ENCODE measurements at regions not wholly inside any gene's neighbourhood (a gene's known extent, or its start where the extent isn't known, plus 50 kb on each side); places are given as distances from the start of the nearest gene placed in this dataset.

DNA sequence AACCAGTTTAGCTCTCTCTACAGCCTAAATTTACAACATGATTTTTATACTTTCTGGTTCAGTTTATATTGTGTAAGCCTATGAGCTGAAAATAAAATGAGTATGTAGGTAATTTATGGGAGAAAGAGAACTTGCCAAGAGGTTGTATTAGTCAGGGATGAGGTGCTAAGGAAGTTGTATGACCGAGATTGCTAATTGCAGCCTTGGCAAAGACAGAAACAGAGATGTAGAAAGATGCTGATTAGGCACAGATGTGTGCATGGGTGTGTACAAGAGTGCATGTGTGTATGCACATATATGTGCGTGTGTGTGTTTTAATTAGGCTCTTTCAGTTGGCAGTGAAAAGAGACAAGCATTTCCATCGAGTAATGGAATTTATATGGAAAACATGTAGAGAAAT lies 213.9 kb downstream of the FBXO15 start:
- 78 to 81% methylated on average over 3 of the region's 3 CpGs for WGBS, 2 donors
- H3K36me3 ChIP-seq = no peaks in the 10 kb centered on the region
- TF ChIP-seq EP300 (IDR thresholded peaks at IDR 0.05) (no peak), POLR2AphosphoS5 (IDR thresholded peaks at IDR 0.05) (no peak), POLR2A (IDR thresholded peaks at IDR 0.05) (no peak)
- TF ChIP-seq, protein P1, sequence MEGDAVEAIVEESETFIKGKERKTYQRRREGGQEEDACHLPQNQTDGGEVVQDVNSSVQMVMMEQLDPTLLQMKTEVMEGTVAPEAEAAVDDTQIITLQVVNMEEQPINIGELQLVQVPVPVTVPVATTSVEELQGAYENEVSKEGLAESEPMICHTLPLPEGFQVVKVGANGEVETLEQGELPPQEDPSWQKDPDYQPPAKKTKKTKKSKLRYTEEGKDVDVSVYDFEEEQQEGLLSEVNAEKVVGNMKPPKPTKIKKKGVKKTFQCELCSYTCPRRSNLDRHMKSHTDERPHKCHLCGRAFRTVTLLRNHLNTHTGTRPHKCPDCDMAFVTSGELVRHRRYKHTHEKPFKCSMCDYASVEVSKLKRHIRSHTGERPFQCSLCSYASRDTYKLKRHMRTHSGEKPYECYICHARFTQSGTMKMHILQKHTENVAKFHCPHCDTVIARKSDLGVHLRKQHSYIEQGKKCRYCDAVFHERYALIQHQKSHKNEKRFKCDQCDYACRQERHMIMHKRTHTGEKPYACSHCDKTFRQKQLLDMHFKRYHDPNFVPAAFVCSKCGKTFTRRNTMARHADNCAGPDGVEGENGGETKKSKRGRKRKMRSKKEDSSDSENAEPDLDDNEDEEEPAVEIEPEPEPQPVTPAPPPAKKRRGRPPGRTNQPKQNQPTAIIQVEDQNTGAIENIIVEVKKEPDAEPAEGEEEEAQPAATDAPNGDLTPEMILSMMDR (IDR thresholded peaks at IDR 0.05) = no peak
- no peak overlapping the region for H3K4me3 ChIP-seq
- no peaks in the 10 kb centered on the region for H3K27me3 ChIP-seq
- no peak overlapping the region for H3K27ac ChIP-seq
- H3K9me3 ChIP-seq = no peaks in the 10 kb centered on the region
- DNase-seq = no peak
- H3K4me1 ChIP-seq = no peaks in the 10 kb centered on the region
- intact Hi-C loops (cut with DNase I) = no loop called here

- no peaks in the 10 kb centered on the region for H3K9me3 ChIP-seq
- intact Hi-C loops (cut with DNase I) = no loop called here
- H3K27ac ChIP-seq = no peak overlapping the region
- no peaks in the 10 kb centered on the region for H3K4me1 ChIP-seq
- no peaks in the 10 kb centered on the region for H3K27me3 ChIP-seq
- no peaks in the 10 kb centered on the region for H3K36me3 ChIP-seq
- WGBS, 2 donors = 84 to 86% methylated on average over 4 of the region's 4 CpGs
- DNase-seq = no peak
- H3K4me3 ChIP-seq = no peak overlapping the region
- TF ChIP-seq, protein P1 (IDR thresholded peaks at IDR 0.05) = no peak
- TF ChIP-seq POLR2A (IDR thresholded peaks at IDR 0.05) = no peak
- no peak for TF ChIP-seq POLR2AphosphoS5 (IDR thresholded peaks at IDR 0.05)
- TF ChIP-seq EP300 (IDR thresholded peaks at IDR 0.05) = no peak
These were observed 214.7 kb downstream of the FBXO15 start for GRCh38 chr18:73932976-73933375.

DNA sequence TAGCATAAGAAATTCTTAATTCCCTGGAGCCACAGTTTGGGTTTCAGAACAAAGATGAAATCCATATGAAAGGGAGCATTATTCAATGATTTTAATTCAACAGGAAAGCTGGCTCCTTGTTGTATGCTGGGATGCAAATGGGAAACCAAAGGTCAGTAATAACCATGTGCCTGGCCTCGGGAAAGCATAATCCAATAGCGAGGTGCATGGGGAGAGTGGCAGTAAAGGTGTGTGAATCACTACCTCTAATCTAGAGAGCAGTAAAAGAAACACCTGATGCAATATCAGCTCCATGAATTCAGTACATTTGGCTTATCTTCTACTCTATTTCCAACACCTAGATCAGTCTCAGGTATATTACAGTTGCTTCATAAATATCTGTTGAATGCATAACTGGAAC lies 220.1 kb downstream of the FBXO15 start:
- intact Hi-C loops (cut with DNase I) = no loop called here
- no peaks in the 10 kb centered on the region for H3K9me3 ChIP-seq
- WGBS, 2 donors = 15 to 72% methylated on average over 2 of the region's 2 CpGs
- no peaks in the 10 kb centered on the region for H3K27me3 ChIP-seq
- no peak overlapping the region for H3K4me3 ChIP-seq
- no peak for DNase-seq
- no peaks in the 10 kb centered on the region for H3K4me1 ChIP-seq
- TF ChIP-seq EP300 (IDR thresholded peaks at IDR 0.05) (no peak), POLR2AphosphoS5 (IDR thresholded peaks at IDR 0.05) (no peak), POLR2A (IDR thresholded peaks at IDR 0.05) (no peak)
- TF ChIP-seq, protein P1 (IDR thresholded peaks at IDR 0.05) = no peak
- no peak overlapping the region for H3K27ac ChIP-seq
- no peaks in the 10 kb centered on the region for H3K36me3 ChIP-seq

- H3K4me1 ChIP-seq = no peaks in the 10 kb centered on the region
- no peak overlapping the region for H3K4me3 ChIP-seq
- TF ChIP-seq POLR2AphosphoS5 (IDR thresholded peaks at IDR 0.05) (no peak), EP300 (IDR thresholded peaks at IDR 0.05) (no peak), POLR2A (IDR thresholded peaks at IDR 0.05) (no peak)
- TF ChIP-seq, protein P1 (IDR thresholded peaks at IDR 0.05) = no peak
- no peak for DNase-seq
- no peaks in the 10 kb centered on the region for H3K27me3 ChIP-seq
- no peak overlapping the region for H3K27ac ChIP-seq
- H3K36me3 ChIP-seq = no peaks in the 10 kb centered on the region
- 79 to 80% methylated on average over 3 of the region's 3 CpGs for WGBS, 2 donors
- intact Hi-C loops (cut with DNase I) = no loop called here
- H3K9me3 ChIP-seq = no peaks in the 10 kb centered on the region
These were observed 222.8 kb downstream of the FBXO15 start for GRCh38 chr18:73924836-73925235.

DNA sequence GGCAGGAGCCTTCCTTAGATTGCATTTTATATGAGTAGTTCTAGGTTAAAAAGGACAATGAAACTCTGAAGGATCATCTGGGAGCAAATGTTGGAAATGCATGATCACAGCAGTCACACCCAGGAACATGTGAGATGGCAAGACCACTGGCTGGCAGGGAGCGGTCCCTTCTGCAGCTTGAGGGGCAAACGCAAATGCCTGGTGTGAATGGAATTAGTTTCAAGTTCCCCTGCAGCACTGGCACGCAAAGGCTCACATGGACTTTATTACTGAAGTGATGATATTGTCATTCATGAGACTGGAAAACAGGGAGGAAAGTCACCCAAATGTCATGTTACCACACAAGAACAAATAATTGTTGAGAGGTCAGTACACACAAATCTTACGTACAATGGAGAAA lies 223.3 kb downstream of the FBXO15 start:
- no peaks in the 10 kb centered on the region for H3K27me3 ChIP-seq
- H3K27ac ChIP-seq = no peak overlapping the region
- H3K9me3 ChIP-seq = no peaks in the 10 kb centered on the region
- no peak for DNase-seq
- 86 to 87% methylated on average over 4 of the region's 4 CpGs for WGBS, 2 donors
- H3K36me3 ChIP-seq = no peaks in the 10 kb centered on the region
- H3K4me3 ChIP-seq = no peak overlapping the region
- intact Hi-C loops (cut with DNase I) = no loop called here
- no peaks in the 10 kb centered on the region for H3K4me1 ChIP-seq
- TF ChIP-seq, protein P1 (IDR thresholded peaks at IDR 0.05) = no peak
- no peak for TF ChIP-seq POLR2AphosphoS5 (IDR thresholded peaks at IDR 0.05)
- no peak for TF ChIP-seq POLR2A (IDR thresholded peaks at IDR 0.05)
- TF ChIP-seq EP300 (IDR thresholded peaks at IDR 0.05) = no peak
